IMR-90 (cell line): ENCODE measurements at regions not wholly inside any gene's neighbourhood (a gene's known extent, or its start where the extent isn't known, plus 50 kb on each side); places are given as distances from the start of the nearest gene placed in this dataset.

Source experiments
- ATAC-seq: fragments of 200-7000 bp; cut with Tn5 transposase; 2 replicates; pipeline ENCODE4 v1.9.1; 2020; ENCODE audit warnings: low read depth, mild to moderate bottlenecking, moderate library complexity
- BruUV-seq: library from RNA; stranded (reverse); fragments of 400-500 nt; replicated peaks from 2 replicates; lab custom pipeline; 2021; lab: Mats Ljungman, UMichigan
- CTCF ChIA-PET: fragments of 300-600 bp; formaldehyde crosslinking; extraction: SDS; loops from one replicate; lab custom pipeline; 2021; ENCODE audit warnings: antibody characterized with exemption; lab: Yijun Ruan, JAX
- POLR2A ChIA-PET: fragments of 300-600 bp; sonication (Branson Sonifier 250); formaldehyde crosslinking; loops from one replicate; lab custom pipeline; 2022; ENCODE audit warnings: antibody characterized with exemption; ENCODE audit not compliant: unreplicated experiment; lab: Charles Lee
- DNase-seq: peaks from one replicate; pipeline ENCODE4 v3.0.0; 2013
- H2AFZ ChIP-seq: replicated peaks from 2 replicates; pipeline ENCODE3; 2013; ENCODE audit warnings: low read length, mild to moderate bottlenecking; ENCODE audit not compliant: poor library complexity
- H2AK5ac ChIP-seq: 2 replicates; pipeline ENCODE4 v1.6.1; 2013; ENCODE audit warnings: low read depth, low read length, inconsistent platforms
- H2AK9ac ChIP-seq: replicated peaks from 2 replicates; pipeline ENCODE3; 2013; ENCODE audit warnings: mild to moderate bottlenecking, low read depth, low read length, moderate library complexity; ENCODE audit not compliant: poor library complexity
- H2BK120ac ChIP-seq: 2 replicates; pipeline ENCODE4 v1.6.1; 2013; ENCODE audit warnings: low read depth, low read length, inconsistent platforms
- H2BK15ac ChIP-seq: 3 replicates; pipeline ENCODE4 v1.6.1; 2013; ENCODE audit warnings: low read depth, low read length, inconsistent platforms
- H2BK20ac ChIP-seq: 2 replicates; pipeline ENCODE4 v1.6.1; 2013; ENCODE audit warnings: low read depth, mild to moderate bottlenecking, inconsistent platforms, low read length, moderate library complexity
- H2BK5ac ChIP-seq: 2 replicates; pipeline ENCODE4 v1.6.1; 2013; ENCODE audit warnings: mild to moderate bottlenecking, low read depth, low read length, inconsistent platforms; ENCODE audit not compliant: poor library complexity, severe bottlenecking
- H3K14ac ChIP-seq: replicated peaks from 2 replicates; pipeline ENCODE4 v1.6.1; 2013; ENCODE audit warnings: low read depth, low read length, inconsistent platforms
- H3K18ac ChIP-seq: 2 replicates; pipeline ENCODE4 v1.6.1; 2013; ENCODE audit warnings: low read depth, low read length, control low read depth
- H3K23ac ChIP-seq: 2 replicates; pipeline ENCODE4 v1.6.1; 2013; ENCODE audit warnings: low read depth, low read length, inconsistent platforms
- H3K27ac ChIP-seq: 2 replicates; pipeline ENCODE4 v1.5.1; 2013; ENCODE audit warnings: mild to moderate bottlenecking, control low read depth, low read length; ENCODE audit not compliant: insufficient read depth
- H3K27me3 ChIP-seq: 2 replicates; pipeline ENCODE4 v1.6.1; 2013; ENCODE audit warnings: low read length; ENCODE audit not compliant: control insufficient read depth, insufficient read depth
- H3K36me3 ChIP-seq: 2 replicates; pipeline ENCODE4 v1.6.1; 2013; ENCODE audit warnings: low read length, mixed read lengths; ENCODE audit not compliant: control insufficient read depth, insufficient read depth
- H3K4ac ChIP-seq: 2 replicates; pipeline ENCODE4 v1.6.1; 2013; ENCODE audit warnings: low read depth, low read length, inconsistent platforms
- H3K4me1 ChIP-seq: 2 replicates; pipeline ENCODE4 v1.6.1; 2013; ENCODE audit warnings: low read length, mixed read lengths; ENCODE audit not compliant: control insufficient read depth, insufficient read depth
- H3K4me2 ChIP-seq: 2 replicates; pipeline ENCODE4 v1.6.1; 2013; ENCODE audit warnings: low read depth, mild to moderate bottlenecking, control low read depth, low read length, moderate library complexity
- H3K4me3 ChIP-seq: 2 replicates; pipeline ENCODE4 v1.5.1; 2013; ENCODE audit warnings: low read depth, mild to moderate bottlenecking, control low read depth, low read length, moderate library complexity; ENCODE audit not compliant: insufficient read depth
- H3K56ac ChIP-seq: 2 replicates; pipeline ENCODE4 v1.6.1; 2013; ENCODE audit warnings: low read length, inconsistent platforms; ENCODE audit not compliant: insufficient read depth; ENCODE audit errors: extremely low read depth
- H3K79me1 ChIP-seq, 2 experiments: 2 replicates each; pipeline ENCODE4 v1.6.1; 2013; ENCODE audit warnings: low read length in 2 of 2, inconsistent platforms in 1 of 2, low read depth in 1 of 2
- H3K9ac ChIP-seq: 2 replicates; pipeline ENCODE4 v1.6.1; 2013; ENCODE audit warnings: low read depth, low read length, control low read depth
- H3K9me1 ChIP-seq: 2 replicates; pipeline ENCODE4 v1.6.1; 2013; ENCODE audit warnings: low read length, inconsistent platforms; ENCODE audit not compliant: insufficient read depth
- H3K9me3 ChIP-seq: 2 replicates; pipeline ENCODE4 v1.6.1; 2013; ENCODE audit warnings: low read length; ENCODE audit not compliant: control insufficient read depth, insufficient read depth
- H4K20me1 ChIP-seq: 2 replicates; pipeline ENCODE4 v1.6.1; 2013; ENCODE audit warnings: low read length, inconsistent platforms; ENCODE audit not compliant: insufficient read depth
- H4K5ac ChIP-seq: 2 replicates; pipeline ENCODE4 v1.6.1; 2013; ENCODE audit warnings: mild to moderate bottlenecking, low read depth, low read length, control low read depth
- H4K8ac ChIP-seq, 2 experiments: 2 replicates each; pipeline ENCODE4 v1.6.1; 2013; ENCODE audit warnings: low read depth in 2 of 2, low read length in 2 of 2, control low read depth in 1 of 2, inconsistent platforms in 1 of 2
- H4K91ac ChIP-seq: 2 replicates; pipeline ENCODE4 v1.6.1; 2013; ENCODE audit warnings: low read depth, low read length, inconsistent platforms; ENCODE audit not compliant: insufficient read depth
- BHLHE40 ChIP-seq: fragments of 150-350 bp; IDR thresholded peaks from 2 replicates; pipeline ENCODE4 v1.6.1; 2016; ENCODE audit warnings: mild to moderate bottlenecking, low read depth, low read length
- CEBPB ChIP-seq: IDR thresholded peaks from 2 replicates; pipeline ENCODE4 v1.6.1; 2012; ENCODE audit warnings: low read depth, low read length, improper control_type of control experiment
- MAFK ChIP-seq: IDR thresholded peaks from 2 replicates; pipeline ENCODE4 v1.6.1; 2012; ENCODE audit warnings: low read depth, low read length, improper control_type of control experiment
- MAZ ChIP-seq: IDR thresholded peaks from 2 replicates; pipeline ENCODE4 v1.6.1; 2012; ENCODE audit warnings: low read depth, mild to moderate bottlenecking, low read length, improper control_type of control experiment, moderate library complexity, borderline replicate concordance
- RAD21 ChIP-seq: IDR thresholded peaks from 2 replicates; pipeline ENCODE4 v1.6.1; 2012; ENCODE audit warnings: low read length, improper control_type of control experiment
- RCOR1 ChIP-seq: IDR thresholded peaks from 2 replicates; pipeline ENCODE4 v1.6.1; 2012; ENCODE audit warnings: mild to moderate bottlenecking, low read length, improper control_type of control experiment; ENCODE audit not compliant: insufficient replicate concordance
- RFX5 ChIP-seq: IDR thresholded peaks from 2 replicates; pipeline ENCODE4 v1.8.0; 2012; ENCODE audit warnings: low read depth, mild to moderate bottlenecking, low read length, moderate library complexity
- SMC3 ChIP-seq: fragments of 150-350 bp; IDR thresholded peaks from 2 replicates; pipeline ENCODE4 v1.6.1; 2016; ENCODE audit warnings: low read depth, mild to moderate bottlenecking, antibody characterized with exemption, low read length, moderate library complexity
- WGBS, 2 experiments: methylation state at CpG; one replicate each; pipeline versions ENCODE4 v1.1.5 to v1.1.7; 2013; ENCODE audit warnings: missing lambda C conversion rate in 2 of 2; ENCODE audit not compliant: insufficient read length in 1 of 2; ENCODE audit errors: extremely low coverage in 2 of 2; 5-methylcytosine and 5-hydroxymethylcytosine counted together
- dilution Hi-C: fragments of 300-500 bp; cut with HindIII; formaldehyde crosslinking; loops from one replicate; pipeline ENCODE4 v1.14.3; 2018; ENCODE audit warnings: low sequenced_read_pairs; ENCODE audit not compliant: unreplicated experiment
- in situ Hi-C: fragments of 300-500 bp; cut with MboI; formaldehyde crosslinking; loops from 3 replicates; pipeline ENCODE4 v1.14.3; 2019; ENCODE audit warnings: low sequenced_read_pairs, inconsistent platforms, mixed read lengths
- intact Hi-C: fragments of 100-400 bp; cut with micrococcal nuclease; formaldehyde crosslinking; loops from 2 replicates; pipeline ENCODE4 v1.10.0; 2022
- TF ChIP-seq, protein P1 (sequence below): fragments of 150-350 bp; IDR thresholded peaks from 2 replicates; pipeline ENCODE4 v1.6.1; 2016; ENCODE audit warnings: low read depth, mild to moderate bottlenecking, low read length, moderate library complexity, borderline replicate concordance

- TF ChIP-seq SMC3: no peak
Observed at GRCh38 chr2:144097440-144098225, 422.3 kb downstream of the ZEB2 start (continued).

- Histone ChIP-seq H2AK9ac (no peak overlapping the region), H2BK5ac (peak overlapping the region; percentile 89), H3K27me3 (no peaks in the 10 kb centered on the region), H2AFZ (no peak overlapping the region), H3K4me3 (no peak overlapping the region), H3K79me1 (peaks cover 0 to 7% of the 10 kb centered on the region in 2 experiments; a peak in 1 of 4 replicates), H3K18ac (no peak overlapping the region), H2BK15ac (no peak overlapping the region; the same call in 2 of the 3 replicates), H3K36me3 (no peaks in the 10 kb centered on the region), H3K4me2 (peak overlapping the region; percentile 13; the same call in 1 of the 2 replicates), H3K56ac (no peak overlapping the region), H4K91ac (no peak overlapping the region), H2AK5ac (no peak overlapping the region), H3K9ac (no peak overlapping the region), H2BK20ac (peak overlapping the region; percentile 21; the same call in 1 of the 2 replicates), H3K14ac (no peak overlapping the region), H3K27ac (peak overlapping the region; percentile 13; the same call in 1 of the 2 replicates), H4K20me1 (no peaks in the 10 kb centered on the region), H3K9me1 (peaks cover 3% of the 10 kb centered on the region), H2BK120ac (peak overlapping the region; percentile 28; the same call in 1 of the 2 replicates), H4K5ac (no peak overlapping the region; the same call in 1 of the 2 replicates), H4K8ac (peak overlapping the region in 1 of 2 experiments; percentile 6; a peak in 1 of 4 replicates), H3K9me3 (no peaks in the 10 kb centered on the region), H3K4ac (peak overlapping the region; percentile 42), H3K23ac (no peak overlapping the region), H3K4me1 (peaks cover 11% of the 10 kb centered on the region)
- DNase-seq (peak; percentile 76), ATAC-seq (peak; percentile 80)
- ChIA-PET POLR2A (interaction anchor here (0.5 kb wide), 1 partner anchor 634 kb away, joined by 4 read pairs; no protein-coding TSS in a partner anchor), CTCF (interaction anchor here (0.6 kb wide), 1 partner anchor 118 kb away, joined by 3 read pairs; no protein-coding TSS in a partner anchor)
- WGBS, 2 experiments: no CpG with 5 or more reads among the region's 2 CpGs
- TF ChIP-seq RFX5 (no peak), RAD21 (no peak), MAFK (no peak), SMC3 (no peak), MAZ (0 out of 2 replicates have a peak, but pooled peaks have one; percentile 19), CEBPB (no peak), BHLHE40 (peak; percentile 80), RCOR1 (peak; percentile 73)
- TF ChIP-seq, protein P1, sequence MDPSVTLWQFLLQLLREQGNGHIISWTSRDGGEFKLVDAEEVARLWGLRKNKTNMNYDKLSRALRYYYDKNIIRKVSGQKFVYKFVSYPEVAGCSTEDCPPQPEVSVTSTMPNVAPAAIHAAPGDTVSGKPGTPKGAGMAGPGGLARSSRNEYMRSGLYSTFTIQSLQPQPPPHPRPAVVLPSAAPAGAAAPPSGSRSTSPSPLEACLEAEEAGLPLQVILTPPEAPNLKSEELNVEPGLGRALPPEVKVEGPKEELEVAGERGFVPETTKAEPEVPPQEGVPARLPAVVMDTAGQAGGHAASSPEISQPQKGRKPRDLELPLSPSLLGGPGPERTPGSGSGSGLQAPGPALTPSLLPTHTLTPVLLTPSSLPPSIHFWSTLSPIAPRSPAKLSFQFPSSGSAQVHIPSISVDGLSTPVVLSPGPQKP: no peak
- intact Hi-C loops (loop anchor here (5.0 to 10.0 kb wide), 2 partner anchors 416 to 1658 kb away; no protein-coding TSS in a partner anchor), in situ Hi-C loops (no loop called here), dilution Hi-C loops (no loop called here)
- BruUV-seq: no TSS peak
Observed at GRCh38 chr2:144096531-144096930, 423.4 kb downstream of the ZEB2 start.
